SK-N-DZ (cell line): ENCODE measurements at regions not wholly inside any gene's neighbourhood (a gene's known extent, or its start where the extent isn't known, plus 50 kb on each side); places are given as distances from the start of the nearest gene placed in this dataset.

ENCODE experiments used
- DNase-seq: peaks from one replicate; pipeline ENCODE4 v3.0.0-alpha.2; 2015; ENCODE audit warnings: low spot score

DNA sequence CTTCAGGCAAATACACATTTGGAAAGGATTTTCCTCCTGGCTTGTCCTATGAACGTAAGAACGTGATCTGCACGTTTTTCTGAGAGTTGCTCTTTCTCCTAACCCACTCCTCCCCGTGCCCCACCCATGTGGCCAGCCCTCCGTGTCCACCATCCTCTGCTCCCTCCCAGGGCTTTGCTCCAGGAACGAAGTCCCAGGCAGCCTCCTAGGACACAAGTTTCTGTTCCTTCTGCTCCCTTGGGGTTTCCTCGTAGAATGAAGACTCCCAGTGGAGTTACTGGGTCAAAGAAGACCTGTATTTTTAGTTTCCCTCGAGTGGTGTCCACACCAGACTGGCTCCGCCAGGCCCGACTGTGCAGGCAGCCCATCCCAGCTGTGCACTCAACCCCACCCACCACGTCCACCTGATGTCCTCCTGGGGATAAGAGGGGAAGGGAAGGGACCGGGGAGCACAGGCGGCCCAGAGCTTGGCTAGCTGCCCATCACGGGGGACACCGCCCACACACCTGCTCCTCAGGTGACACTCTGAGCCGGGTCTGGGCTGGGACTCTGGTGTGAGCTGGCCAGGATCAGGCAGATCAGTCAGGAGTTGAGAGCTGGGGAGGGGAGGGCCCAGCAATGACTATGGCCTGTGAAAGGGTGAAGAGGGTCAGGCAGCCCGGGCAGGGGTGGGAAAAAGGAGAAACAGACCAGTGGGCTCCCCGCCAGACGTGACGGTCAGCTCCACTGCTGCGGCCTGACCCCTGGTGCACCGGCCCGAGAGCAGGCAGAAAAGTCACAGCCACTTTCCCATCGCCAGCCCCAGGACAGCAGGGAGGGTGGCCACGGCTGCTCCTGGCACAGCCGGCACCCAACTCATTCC lies 54.3 kb upstream of the PPP2R2D start:
- DNase-seq, result no peak

GRCh38 chr10:131847241-131847783 lies 53.5 kb upstream of the PPP2R2D start:
- no peak for DNase-seq

DNA sequence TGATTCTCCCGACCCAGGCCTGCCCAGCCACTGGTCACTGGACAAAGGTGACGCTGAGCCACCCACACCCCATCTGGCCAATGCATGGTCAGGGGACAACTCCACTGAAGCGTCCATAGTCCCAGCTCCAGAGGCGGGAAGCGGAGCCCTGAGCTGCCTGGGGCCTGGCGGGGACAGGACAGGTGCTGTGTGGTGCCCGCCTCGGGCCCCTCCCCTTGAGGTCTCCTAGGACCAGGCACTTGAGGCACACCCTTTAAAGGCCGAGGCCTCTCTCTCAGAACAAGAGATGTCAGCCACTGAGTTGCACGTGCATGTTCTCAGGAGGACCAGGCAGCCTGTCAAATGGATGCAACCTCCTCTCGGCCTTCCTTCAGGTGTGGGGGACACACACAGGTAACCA lies 52.5 kb upstream of the PPP2R2D start:
- DNase-seq, result no peak

- DNase-seq, result no peak
Measured at GRCh38 chr10:131848741-131849590, 51.8 kb upstream of the PPP2R2D start.

DNA sequence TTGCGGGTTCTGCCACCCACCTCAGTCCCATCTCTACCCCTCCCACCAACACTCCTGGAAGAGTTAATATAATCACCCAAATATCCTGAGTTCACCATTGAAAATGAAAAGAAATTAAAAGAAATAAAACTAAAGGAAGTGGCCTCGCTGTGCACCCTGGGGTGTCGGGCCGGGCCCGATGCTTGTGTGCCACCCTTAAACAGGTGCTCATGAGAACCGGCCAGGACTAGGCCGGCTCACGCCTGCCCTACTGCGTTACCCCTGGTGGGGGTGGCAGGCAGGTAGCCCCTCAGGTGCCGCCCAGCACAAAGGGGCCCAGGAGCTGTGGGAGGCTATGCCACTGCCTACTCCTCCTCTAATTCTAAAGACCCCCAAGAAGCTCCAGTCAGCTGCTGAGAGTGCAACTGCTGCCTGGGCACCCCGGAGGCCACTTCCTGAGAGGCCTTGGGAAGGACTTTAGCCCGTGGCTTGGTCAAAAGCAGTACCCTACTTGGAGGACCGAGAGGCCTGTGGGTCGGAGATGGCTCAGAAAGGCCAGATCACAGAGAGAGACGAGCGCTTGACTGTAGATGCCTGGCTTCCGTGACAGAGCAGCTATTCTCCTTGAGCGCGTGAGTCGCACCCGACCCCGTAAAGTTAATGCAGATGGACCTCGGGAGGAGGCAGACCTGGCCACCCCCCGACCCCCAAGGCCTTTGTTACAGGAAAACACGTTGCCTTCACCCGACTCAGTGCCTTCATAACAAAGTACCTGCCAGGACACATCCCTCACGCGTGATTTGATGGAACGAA lies 51.0 kb upstream of the PPP2R2D start:
- no peak for DNase-seq

- DNase-seq, result peak; percentile 10
Measured at GRCh38 chr10:131850383-131850870, 50.4 kb upstream of the PPP2R2D start.
